ENCODE measurements at regions not wholly inside any gene's neighbourhood (a gene's known extent, or its start where the extent isn't known, plus 50 kb on each side); places are given as distances from the start of the nearest gene placed in this dataset.

DNA sequence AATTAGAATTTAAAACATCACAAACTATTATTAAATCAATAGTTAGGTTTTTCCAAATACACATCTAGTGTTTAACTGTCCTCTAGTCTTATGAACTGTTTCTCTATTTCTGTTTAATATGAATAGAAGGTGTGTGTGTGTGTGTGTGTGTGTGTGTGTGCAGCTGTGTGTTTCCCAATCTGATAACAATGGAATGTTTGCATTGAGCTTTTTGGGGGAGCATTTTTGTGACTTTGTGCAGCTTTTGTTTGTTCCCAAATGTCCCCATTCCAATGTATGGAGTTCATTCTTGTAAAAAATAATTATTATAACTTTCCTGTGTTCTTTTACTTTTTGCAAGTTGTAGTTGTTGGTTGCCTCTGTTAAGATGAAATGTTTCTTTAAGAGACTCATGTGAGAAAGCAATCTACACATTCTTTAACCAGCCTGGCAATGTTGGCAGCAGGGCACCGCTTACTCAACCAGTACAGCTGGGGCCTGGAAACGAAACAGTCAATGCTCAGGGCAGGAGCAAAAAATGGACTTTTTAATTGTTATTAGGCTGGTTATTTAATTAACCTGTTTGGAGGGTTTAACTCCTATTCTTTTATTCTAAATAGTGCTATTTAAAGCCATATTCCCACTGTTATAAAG, 354.3 kb downstream of the SRGAP2C start:
- TF ChIP-seq, protein P1, sequence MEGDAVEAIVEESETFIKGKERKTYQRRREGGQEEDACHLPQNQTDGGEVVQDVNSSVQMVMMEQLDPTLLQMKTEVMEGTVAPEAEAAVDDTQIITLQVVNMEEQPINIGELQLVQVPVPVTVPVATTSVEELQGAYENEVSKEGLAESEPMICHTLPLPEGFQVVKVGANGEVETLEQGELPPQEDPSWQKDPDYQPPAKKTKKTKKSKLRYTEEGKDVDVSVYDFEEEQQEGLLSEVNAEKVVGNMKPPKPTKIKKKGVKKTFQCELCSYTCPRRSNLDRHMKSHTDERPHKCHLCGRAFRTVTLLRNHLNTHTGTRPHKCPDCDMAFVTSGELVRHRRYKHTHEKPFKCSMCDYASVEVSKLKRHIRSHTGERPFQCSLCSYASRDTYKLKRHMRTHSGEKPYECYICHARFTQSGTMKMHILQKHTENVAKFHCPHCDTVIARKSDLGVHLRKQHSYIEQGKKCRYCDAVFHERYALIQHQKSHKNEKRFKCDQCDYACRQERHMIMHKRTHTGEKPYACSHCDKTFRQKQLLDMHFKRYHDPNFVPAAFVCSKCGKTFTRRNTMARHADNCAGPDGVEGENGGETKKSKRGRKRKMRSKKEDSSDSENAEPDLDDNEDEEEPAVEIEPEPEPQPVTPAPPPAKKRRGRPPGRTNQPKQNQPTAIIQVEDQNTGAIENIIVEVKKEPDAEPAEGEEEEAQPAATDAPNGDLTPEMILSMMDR (IDR thresholded peaks at IDR 0.05): no peak
- no peak for TF ChIP-seq EP300 (IDR thresholded peaks at IDR 0.05)

Data from upper lobe of left lung (tissue), 4 donors.